ENCODE measurements at regions not wholly inside any gene's neighbourhood (a gene's known extent, or its start where the extent isn't known, plus 50 kb on each side); places are given as distances from the start of the nearest gene placed in this dataset.

GRCh38 chr10:128265596-128265995 is 139.4 kb upstream of the MKI67 start:
- no peak for TF ChIP-seq POLR2A (IDR thresholded peaks at IDR 0.05)
- TF ChIP-seq, protein P1, sequence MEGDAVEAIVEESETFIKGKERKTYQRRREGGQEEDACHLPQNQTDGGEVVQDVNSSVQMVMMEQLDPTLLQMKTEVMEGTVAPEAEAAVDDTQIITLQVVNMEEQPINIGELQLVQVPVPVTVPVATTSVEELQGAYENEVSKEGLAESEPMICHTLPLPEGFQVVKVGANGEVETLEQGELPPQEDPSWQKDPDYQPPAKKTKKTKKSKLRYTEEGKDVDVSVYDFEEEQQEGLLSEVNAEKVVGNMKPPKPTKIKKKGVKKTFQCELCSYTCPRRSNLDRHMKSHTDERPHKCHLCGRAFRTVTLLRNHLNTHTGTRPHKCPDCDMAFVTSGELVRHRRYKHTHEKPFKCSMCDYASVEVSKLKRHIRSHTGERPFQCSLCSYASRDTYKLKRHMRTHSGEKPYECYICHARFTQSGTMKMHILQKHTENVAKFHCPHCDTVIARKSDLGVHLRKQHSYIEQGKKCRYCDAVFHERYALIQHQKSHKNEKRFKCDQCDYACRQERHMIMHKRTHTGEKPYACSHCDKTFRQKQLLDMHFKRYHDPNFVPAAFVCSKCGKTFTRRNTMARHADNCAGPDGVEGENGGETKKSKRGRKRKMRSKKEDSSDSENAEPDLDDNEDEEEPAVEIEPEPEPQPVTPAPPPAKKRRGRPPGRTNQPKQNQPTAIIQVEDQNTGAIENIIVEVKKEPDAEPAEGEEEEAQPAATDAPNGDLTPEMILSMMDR (IDR thresholded peaks at IDR 0.05), result no peak

Data from uterus (tissue), 2 donors.